IMR-90 (cell line): ENCODE measurements at regions not wholly inside any gene's neighbourhood (a gene's known extent, or its start where the extent isn't known, plus 50 kb on each side); places are given as distances from the start of the nearest gene placed in this dataset.
"Not testable (repeated sequence)": the region's sequence is repeated elsewhere in the genome, so short reads cannot be mapped to it uniquely, and the experiment has no call there.

Source experiments
- ATAC-seq: fragments of 200-7000 bp; cut with Tn5 transposase; 2 replicates; pipeline ENCODE4 v1.9.1; 2020; ENCODE audit warnings: low read depth, mild to moderate bottlenecking, moderate library complexity
- BruUV-seq: library from RNA; stranded (reverse); fragments of 400-500 nt; replicated peaks from 2 replicates; lab custom pipeline; 2021; lab: Mats Ljungman, UMichigan
- CTCF ChIA-PET: fragments of 300-600 bp; formaldehyde crosslinking; extraction: SDS; loops from one replicate; lab custom pipeline; 2021; ENCODE audit warnings: antibody characterized with exemption; lab: Yijun Ruan, JAX
- POLR2A ChIA-PET: fragments of 300-600 bp; sonication (Branson Sonifier 250); formaldehyde crosslinking; loops from one replicate; lab custom pipeline; 2022; ENCODE audit warnings: antibody characterized with exemption; ENCODE audit not compliant: unreplicated experiment; lab: Charles Lee
- DNase-seq: peaks from one replicate; pipeline ENCODE4 v3.0.0; 2013
- H2AFZ ChIP-seq: replicated peaks from 2 replicates; pipeline ENCODE3; 2013; ENCODE audit warnings: low read length, mild to moderate bottlenecking; ENCODE audit not compliant: poor library complexity
- H2AK5ac ChIP-seq: 2 replicates; pipeline ENCODE4 v1.6.1; 2013; ENCODE audit warnings: low read depth, low read length, inconsistent platforms
- H2AK9ac ChIP-seq: replicated peaks from 2 replicates; pipeline ENCODE3; 2013; ENCODE audit warnings: mild to moderate bottlenecking, low read depth, low read length, moderate library complexity; ENCODE audit not compliant: poor library complexity
- H2BK120ac ChIP-seq: 2 replicates; pipeline ENCODE4 v1.6.1; 2013; ENCODE audit warnings: low read depth, low read length, inconsistent platforms
- H2BK15ac ChIP-seq: 3 replicates; pipeline ENCODE4 v1.6.1; 2013; ENCODE audit warnings: low read depth, low read length, inconsistent platforms
- H2BK20ac ChIP-seq: 2 replicates; pipeline ENCODE4 v1.6.1; 2013; ENCODE audit warnings: low read depth, mild to moderate bottlenecking, inconsistent platforms, low read length, moderate library complexity
- H2BK5ac ChIP-seq: 2 replicates; pipeline ENCODE4 v1.6.1; 2013; ENCODE audit warnings: mild to moderate bottlenecking, low read depth, low read length, inconsistent platforms; ENCODE audit not compliant: poor library complexity, severe bottlenecking
- H3K14ac ChIP-seq: replicated peaks from 2 replicates; pipeline ENCODE4 v1.6.1; 2013; ENCODE audit warnings: low read depth, low read length, inconsistent platforms
- H3K18ac ChIP-seq: 2 replicates; pipeline ENCODE4 v1.6.1; 2013; ENCODE audit warnings: low read depth, low read length, control low read depth
- H3K23ac ChIP-seq: 2 replicates; pipeline ENCODE4 v1.6.1; 2013; ENCODE audit warnings: low read depth, low read length, inconsistent platforms
- H3K27ac ChIP-seq: 2 replicates; pipeline ENCODE4 v1.5.1; 2013; ENCODE audit warnings: mild to moderate bottlenecking, control low read depth, low read length; ENCODE audit not compliant: insufficient read depth
- H3K27me3 ChIP-seq: 2 replicates; pipeline ENCODE4 v1.6.1; 2013; ENCODE audit warnings: low read length; ENCODE audit not compliant: control insufficient read depth, insufficient read depth
- H3K36me3 ChIP-seq: 2 replicates; pipeline ENCODE4 v1.6.1; 2013; ENCODE audit warnings: low read length, mixed read lengths; ENCODE audit not compliant: control insufficient read depth, insufficient read depth
- H3K4ac ChIP-seq: 2 replicates; pipeline ENCODE4 v1.6.1; 2013; ENCODE audit warnings: low read depth, low read length, inconsistent platforms
- H3K4me1 ChIP-seq: 2 replicates; pipeline ENCODE4 v1.6.1; 2013; ENCODE audit warnings: low read length, mixed read lengths; ENCODE audit not compliant: control insufficient read depth, insufficient read depth
- H3K4me2 ChIP-seq: 2 replicates; pipeline ENCODE4 v1.6.1; 2013; ENCODE audit warnings: low read depth, mild to moderate bottlenecking, control low read depth, low read length, moderate library complexity
- H3K4me3 ChIP-seq: 2 replicates; pipeline ENCODE4 v1.5.1; 2013; ENCODE audit warnings: low read depth, mild to moderate bottlenecking, control low read depth, low read length, moderate library complexity; ENCODE audit not compliant: insufficient read depth
- H3K56ac ChIP-seq: 2 replicates; pipeline ENCODE4 v1.6.1; 2013; ENCODE audit warnings: low read length, inconsistent platforms; ENCODE audit not compliant: insufficient read depth; ENCODE audit errors: extremely low read depth
- H3K79me1 ChIP-seq, 2 experiments: 2 replicates each; pipeline ENCODE4 v1.6.1; 2013; ENCODE audit warnings: low read length in 2 of 2, inconsistent platforms in 1 of 2, low read depth in 1 of 2
- H3K9ac ChIP-seq: 2 replicates; pipeline ENCODE4 v1.6.1; 2013; ENCODE audit warnings: low read depth, low read length, control low read depth
- H3K9me1 ChIP-seq: 2 replicates; pipeline ENCODE4 v1.6.1; 2013; ENCODE audit warnings: low read length, inconsistent platforms; ENCODE audit not compliant: insufficient read depth
- H3K9me3 ChIP-seq: 2 replicates; pipeline ENCODE4 v1.6.1; 2013; ENCODE audit warnings: low read length; ENCODE audit not compliant: control insufficient read depth, insufficient read depth
- H4K20me1 ChIP-seq: 2 replicates; pipeline ENCODE4 v1.6.1; 2013; ENCODE audit warnings: low read length, inconsistent platforms; ENCODE audit not compliant: insufficient read depth
- H4K5ac ChIP-seq: 2 replicates; pipeline ENCODE4 v1.6.1; 2013; ENCODE audit warnings: mild to moderate bottlenecking, low read depth, low read length, control low read depth
- H4K8ac ChIP-seq, 2 experiments: 2 replicates each; pipeline ENCODE4 v1.6.1; 2013; ENCODE audit warnings: low read depth in 2 of 2, low read length in 2 of 2, control low read depth in 1 of 2, inconsistent platforms in 1 of 2
- H4K91ac ChIP-seq: 2 replicates; pipeline ENCODE4 v1.6.1; 2013; ENCODE audit warnings: low read depth, low read length, inconsistent platforms; ENCODE audit not compliant: insufficient read depth
- CHD1 ChIP-seq: IDR thresholded peaks from 2 replicates; pipeline ENCODE4 v1.6.1; 2012; ENCODE audit warnings: low read depth, low read length, improper control_type of control experiment
- WGBS, 2 experiments: methylation state at CpG; one replicate each; pipeline versions ENCODE4 v1.1.5 to v1.1.7; 2013; ENCODE audit warnings: missing lambda C conversion rate in 2 of 2; ENCODE audit not compliant: insufficient read length in 1 of 2; ENCODE audit errors: extremely low coverage in 2 of 2; 5-methylcytosine and 5-hydroxymethylcytosine counted together
- dilution Hi-C: fragments of 300-500 bp; cut with HindIII; formaldehyde crosslinking; loops from one replicate; pipeline ENCODE4 v1.14.3; 2018; ENCODE audit warnings: low sequenced_read_pairs; ENCODE audit not compliant: unreplicated experiment
- in situ Hi-C: fragments of 300-500 bp; cut with MboI; formaldehyde crosslinking; loops from 3 replicates; pipeline ENCODE4 v1.14.3; 2019; ENCODE audit warnings: low sequenced_read_pairs, inconsistent platforms, mixed read lengths
- intact Hi-C: fragments of 100-400 bp; cut with micrococcal nuclease; formaldehyde crosslinking; loops from 2 replicates; pipeline ENCODE4 v1.10.0; 2022

DNA sequence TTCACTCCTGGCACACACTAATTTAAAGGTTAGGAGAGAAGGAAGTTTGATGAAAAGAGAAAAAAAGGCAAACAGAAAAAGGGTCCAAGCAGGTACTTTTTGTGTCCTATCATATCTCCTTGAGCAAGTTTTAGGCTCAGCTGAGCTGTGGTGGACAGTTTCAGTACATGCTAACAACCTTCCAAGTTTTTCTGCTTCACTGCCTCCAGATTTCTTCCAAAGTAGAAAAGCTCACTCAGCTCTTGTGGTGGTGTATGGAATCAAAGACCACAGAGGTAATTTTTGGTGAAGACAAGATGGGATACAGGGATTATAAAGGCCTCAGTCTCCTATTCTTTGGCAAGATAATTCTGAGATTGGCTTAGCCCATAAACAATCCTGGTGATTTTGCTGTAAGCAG, 921.8 kb downstream of the NR2F1-AS1 start:
- H3K14ac ChIP-seq, result no peak overlapping the region
- no peak overlapping the region for H3K4me3 ChIP-seq
- H3K27ac ChIP-seq, result no peak overlapping the region
- no peaks in the 10 kb centered on the region for H3K9me1 ChIP-seq
- no peak overlapping the region for H2AK5ac ChIP-seq
- no peaks in the 10 kb centered on the region for H4K20me1 ChIP-seq
- H2AFZ ChIP-seq, result no peak overlapping the region
- H4K8ac ChIP-seq, result no peak overlapping the region
- BruUV-seq, result no TSS peak
- H3K27me3 ChIP-seq, result no peaks in the 10 kb centered on the region
- H3K9ac ChIP-seq, result no peak overlapping the region
- no peak overlapping the region for H2AK9ac ChIP-seq
- H4K91ac ChIP-seq, result no peak overlapping the region
- no peak overlapping the region for H2BK20ac ChIP-seq
- H3K9me3 ChIP-seq, result no peaks in the 10 kb centered on the region
- DNase-seq (no peak), ATAC-seq (no peak)
- no peak overlapping the region for H4K5ac ChIP-seq
- no peak for TF ChIP-seq CHD1
- CTCF ChIA-PET, result no interaction called here
- dilution Hi-C loops, result no loop called here
- no peak overlapping the region for H3K4me2 ChIP-seq
- intact Hi-C loops, result no loop called here
- H3K4me1 ChIP-seq, result no peaks in the 10 kb centered on the region
- no peaks in the 10 kb centered on the region for H3K36me3 ChIP-seq
- no peak overlapping the region for H2BK120ac ChIP-seq
- H3K23ac ChIP-seq, result no peak overlapping the region
- H3K4ac ChIP-seq, result no peak overlapping the region
- no peak overlapping the region for H2BK15ac ChIP-seq
- H3K18ac ChIP-seq, result no peak overlapping the region; the same call in 1 of the 2 replicates
- in situ Hi-C loops, result no loop called here
- H3K79me1 ChIP-seq, result no peaks in the 10 kb centered on the region
- POLR2A ChIA-PET, result no interaction called here
- H3K56ac ChIP-seq, result no peak overlapping the region
- H2BK5ac ChIP-seq, result no peak overlapping the region

DNA sequence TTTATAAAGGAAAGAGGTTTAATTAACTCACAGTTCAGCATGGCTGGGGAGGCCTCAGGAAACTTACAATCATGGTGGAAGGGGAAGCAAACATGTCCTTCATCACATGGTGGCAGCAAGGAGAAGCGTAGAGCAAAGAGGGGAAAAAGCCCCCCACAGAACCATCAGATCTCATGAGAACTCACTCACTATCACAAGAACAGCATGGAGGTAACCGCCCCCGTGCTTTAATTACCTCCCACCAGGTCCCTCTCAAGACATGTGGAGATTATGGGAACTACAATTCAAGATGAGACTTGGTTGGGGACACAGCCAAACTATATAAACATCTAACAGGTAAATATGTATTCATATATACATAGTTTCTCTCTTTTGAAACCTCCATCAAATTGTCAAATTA, 926.4 kb downstream of the NR2F1-AS1 start:
- H2AK9ac ChIP-seq, POLR2A ChIA-PET, H3K9me1 ChIP-seq, H3K79me1 ChIP-seq, H3K9me3 ChIP-seq, H3K18ac ChIP-seq, DNase-seq, H3K27me3 ChIP-seq, H2AK5ac ChIP-seq, H2BK20ac ChIP-seq, H2BK5ac ChIP-seq, H3K4me2 ChIP-seq, BruUV-seq, H3K14ac ChIP-seq, in situ Hi-C loops, H3K4ac ChIP-seq, H4K91ac ChIP-seq, H3K56ac ChIP-seq, H3K36me3 ChIP-seq, H2BK15ac ChIP-seq, H3K4me3 ChIP-seq, CTCF ChIA-PET, H3K27ac ChIP-seq, H4K5ac ChIP-seq, H2BK120ac ChIP-seq, ATAC-seq, H2AFZ ChIP-seq, intact Hi-C loops, H3K9ac ChIP-seq, H3K23ac ChIP-seq, H3K4me1 ChIP-seq, dilution Hi-C loops, H4K8ac ChIP-seq, H4K20me1 ChIP-seq: not testable (repeated sequence)
- WGBS, 2 experiments, result no CpG with 5 or more reads among the region's 3 CpGs
